Fibroblast of lung (primary cell): ENCODE measurements at regions not wholly inside any gene's neighbourhood (a gene's known extent, or its start where the extent isn't known, plus 50 kb on each side); places are given as distances from the start of the nearest gene placed in this dataset.

Experiments
- EZH2 ChIP-seq: IDR thresholded peaks from 2 replicates; pipeline ENCODE4 v1.5.1; 2012; ENCODE audit warnings: low read length, control low read depth, mild to moderate bottlenecking; ENCODE audit errors: missing control alignments
- TF ChIP-seq, protein P1 (sequence below), 2 donors: IDR thresholded peaks in 1 of 2; conservative IDR thresholded peaks in 1 of 2; 1 replicate in 1 of 2; 2 replicates in 1 of 2; pipeline ENCODE4 v1.5.1; 2011 to 2012; ENCODE audit warnings: low read length in 2 of 2, control low read depth in 1 of 2, inconsistent platforms in 1 of 2, low read depth in 1 of 2, mild to moderate bottlenecking in 1 of 2

DNA sequence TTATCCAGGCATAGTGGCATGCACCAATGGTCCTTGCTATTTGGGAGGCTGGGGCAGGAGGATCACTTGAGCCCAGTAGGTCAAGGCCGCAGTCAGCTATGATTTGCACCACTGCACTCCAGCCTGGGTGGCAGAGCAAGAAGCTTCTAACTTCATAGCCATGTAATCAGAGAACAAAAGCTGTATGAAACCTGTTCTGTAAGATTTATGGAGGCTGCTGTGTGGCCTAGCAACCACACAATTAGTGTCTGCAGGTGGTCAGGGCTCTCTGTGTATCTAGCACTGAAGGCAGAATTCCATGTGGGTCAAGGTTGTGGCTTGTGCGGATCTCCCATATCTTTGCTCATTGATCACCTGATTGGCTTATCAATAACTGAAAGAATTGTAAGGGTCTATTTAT lies 221.5 kb upstream of the FOXK1 start:
- TF ChIP-seq, protein P1, sequence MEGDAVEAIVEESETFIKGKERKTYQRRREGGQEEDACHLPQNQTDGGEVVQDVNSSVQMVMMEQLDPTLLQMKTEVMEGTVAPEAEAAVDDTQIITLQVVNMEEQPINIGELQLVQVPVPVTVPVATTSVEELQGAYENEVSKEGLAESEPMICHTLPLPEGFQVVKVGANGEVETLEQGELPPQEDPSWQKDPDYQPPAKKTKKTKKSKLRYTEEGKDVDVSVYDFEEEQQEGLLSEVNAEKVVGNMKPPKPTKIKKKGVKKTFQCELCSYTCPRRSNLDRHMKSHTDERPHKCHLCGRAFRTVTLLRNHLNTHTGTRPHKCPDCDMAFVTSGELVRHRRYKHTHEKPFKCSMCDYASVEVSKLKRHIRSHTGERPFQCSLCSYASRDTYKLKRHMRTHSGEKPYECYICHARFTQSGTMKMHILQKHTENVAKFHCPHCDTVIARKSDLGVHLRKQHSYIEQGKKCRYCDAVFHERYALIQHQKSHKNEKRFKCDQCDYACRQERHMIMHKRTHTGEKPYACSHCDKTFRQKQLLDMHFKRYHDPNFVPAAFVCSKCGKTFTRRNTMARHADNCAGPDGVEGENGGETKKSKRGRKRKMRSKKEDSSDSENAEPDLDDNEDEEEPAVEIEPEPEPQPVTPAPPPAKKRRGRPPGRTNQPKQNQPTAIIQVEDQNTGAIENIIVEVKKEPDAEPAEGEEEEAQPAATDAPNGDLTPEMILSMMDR (conservative IDR thresholded peaks at IDR 0.05 in 1 of 2, IDR thresholded peaks at IDR 0.05 in 1 of 2; ENCODE audit: low read depth in 1 of 2, low read length in 2 of 2), result no peak
- no peak for TF ChIP-seq EZH2
